ENCODE measurements at regions not wholly inside any gene's neighbourhood (a gene's known extent, or its start where the extent isn't known, plus 50 kb on each side); places are given as distances from the start of the nearest gene placed in this dataset.
"Not testable (repeated sequence)": the region's sequence is repeated elsewhere in the genome, so short reads cannot be mapped to it uniquely, and the experiment has no call there.

GRCh38 chr13:34166406-34166805 is 348.5 kb downstream of the RFC3 start:
- no peak for DNase-seq (ENCODE audit: low read depth)

- no peak for DNase-seq (ENCODE audit: low read depth)
Measured at GRCh38 chr13:34167347-34167746, 349.4 kb downstream of the RFC3 start.

- peak; percentile 58 for DNase-seq (ENCODE audit: low read depth)
Measured at GRCh38 chr13:34172048-34172447, 354.1 kb downstream of the RFC3 start.

- DNase-seq (ENCODE audit: low read depth): peak; percentile 77
Measured at GRCh38 chr13:34174671-34175145, 356.8 kb downstream of the RFC3 start.

- no peak for DNase-seq (ENCODE audit: low read depth)
Measured at GRCh38 chr13:34175551-34175950, 357.6 kb downstream of the RFC3 start.

- DNase-seq (ENCODE audit: low read depth): no peak
Measured at GRCh38 chr13:34176633-34177032, 358.7 kb downstream of the RFC3 start.

GRCh38 chr13:34179481-34179880 is 361.5 kb downstream of the RFC3 start:
- DNase-seq (ENCODE audit: low read depth): no peak

- DNase-seq (ENCODE audit: low read depth): no peak
Measured at GRCh38 chr13:34179927-34180326, 362.0 kb downstream of the RFC3 start.

- DNase-seq (ENCODE audit: low read depth): not testable (repeated sequence)
Measured at GRCh38 chr13:34181256-34181655, 363.3 kb downstream of the RFC3 start.

GRCh38 chr13:34189946-34190345 is 372.0 kb downstream of the RFC3 start:
- DNase-seq (ENCODE audit: low read depth): no peak

- peak; percentile 66 for DNase-seq (ENCODE audit: low read depth)
Measured at GRCh38 chr13:34201050-34201913, 383.3 kb downstream of the RFC3 start.

- peak; percentile 49 for DNase-seq (ENCODE audit: low read depth)
Measured at GRCh38 chr13:34207334-34207733, 389.4 kb downstream of the RFC3 start.

GRCh38 chr13:34207872-34208271 is 389.9 kb downstream of the RFC3 start:
- peak; percentile 6 for DNase-seq (ENCODE audit: low read depth)

- peak; percentile 13 for DNase-seq (ENCODE audit: low read depth)
Measured at GRCh38 chr13:34208336-34208735, 390.4 kb downstream of the RFC3 start.

- no peak for DNase-seq (ENCODE audit: low read depth)
Measured at GRCh38 chr13:34210341-34210740, 392.4 kb downstream of the RFC3 start.

- DNase-seq (ENCODE audit: low read depth): no peak
Measured at GRCh38 chr13:34214686-34215085, 396.7 kb downstream of the RFC3 start.

- DNase-seq (ENCODE audit: low read depth): no peak
Measured at GRCh38 chr13:34216256-34216655, 398.3 kb downstream of the RFC3 start.

- no peak for DNase-seq (ENCODE audit: low read depth)
Measured at GRCh38 chr13:34217343-34218025, 399.5 kb downstream of the RFC3 start.

- no peak for DNase-seq (ENCODE audit: low read depth)
Measured at GRCh38 chr13:34223984-34224383, 406.0 kb downstream of the RFC3 start.

- DNase-seq (ENCODE audit: low read depth): no peak
Measured at GRCh38 chr13:34224877-34225276, 406.9 kb downstream of the RFC3 start.

- no peak for DNase-seq (ENCODE audit: low read depth)
Measured at GRCh38 chr13:34230271-34230670, 412.3 kb downstream of the RFC3 start.

GRCh38 chr13:34241332-34241731 is 423.4 kb downstream of the RFC3 start:
- DNase-seq (ENCODE audit: low read depth): no peak

- no peak for DNase-seq (ENCODE audit: low read depth)
Measured at GRCh38 chr13:34243403-34243802, 425.5 kb downstream of the RFC3 start.
